Retinal pigment epithelial cell (primary cell): ENCODE measurements at regions not wholly inside any gene's neighbourhood (a gene's known extent, or its start where the extent isn't known, plus 50 kb on each side); places are given as distances from the start of the nearest gene placed in this dataset.

ENCODE experiments used
- DNase-seq: peaks from one replicate; pipeline ENCODE4 v3.0.0-alpha.2; 2010; ENCODE audit warnings: low read depth
- H3K4me3 ChIP-seq: 2 replicates; pipeline ENCODE4 v1.5.1; 2011; ENCODE audit warnings: mild to moderate bottlenecking, low read length, control low read depth, moderate library complexity
- CTCF ChIP-seq: conservative IDR thresholded peaks from 2 replicates; pipeline ENCODE4 v1.5.1; 2011; ENCODE audit warnings: low read depth, low read length, control low read depth, inconsistent platforms

GRCh38 chr3:107977221-107978130 is 113.4 kb downstream of the CD47 start:
- H3K4me3 ChIP-seq, result no peak overlapping the region
- DNase-seq, result no peak
- no peak for TF ChIP-seq CTCF

- no peak overlapping the region for H3K4me3 ChIP-seq
- DNase-seq, result no peak
Measured at GRCh38 chr3:107976202-107976800, 114.5 kb downstream of the CD47 start.

GRCh38 chr3:107975529-107976201 is 115.2 kb downstream of the CD47 start:
- no peak for DNase-seq
- H3K4me3 ChIP-seq, result no peak overlapping the region
- TF ChIP-seq CTCF, result no peak

More at GRCh38 chr3:107976202-107976800, 114.5 kb downstream of the CD47 start:
- no peak for TF ChIP-seq CTCF

- no peak for DNase-seq
- TF ChIP-seq CTCF, result no peak
- H3K4me3 ChIP-seq, result no peak overlapping the region
Measured at GRCh38 chr3:107973961-107974360, 116.9 kb downstream of the CD47 start.

- DNase-seq, result no peak
- H3K4me3 ChIP-seq, result no peak overlapping the region
- TF ChIP-seq CTCF, result no peak
Measured at GRCh38 chr3:107973152-107973551, 117.7 kb downstream of the CD47 start.

GRCh38 chr3:107970993-107971580 is 119.7 kb downstream of the CD47 start:
- no peak for TF ChIP-seq CTCF
- no peak overlapping the region for H3K4me3 ChIP-seq
- DNase-seq, result no peak
